GM23338 (cell line): ENCODE measurements at regions not wholly inside any gene's neighbourhood (a gene's known extent, or its start where the extent isn't known, plus 50 kb on each side); places are given as distances from the start of the nearest gene placed in this dataset.

Source experiments
- ATAC-seq: fragments of 200-7000 bp; cut with Tn5 transposase; 3 replicates; pipeline ENCODE4 v1.9.1; 2020
- DNase-seq: peaks from one replicate; pipeline ENCODE4 v3.0.0-alpha.2; 2015; ENCODE audit warnings: low spot score
- H2AFZ ChIP-seq: fragments of 200-600 bp; sonication (generic); 2 replicates; pipeline ENCODE4 v1.8.0; 2016; ENCODE audit warnings: antibody characterized with exemption, mild to moderate bottlenecking, moderate library complexity
- H3F3A ChIP-seq: fragments of 200-600 bp; sonication (generic); replicated peaks from 2 replicates; pipeline ENCODE4 v1.8.0; 2017; ENCODE audit warnings: antibody characterized with exemption, mixed run types, low read depth
- H3K27ac ChIP-seq: fragments of 200-600 bp; sonication (generic); 2 replicates; pipeline ENCODE4 v1.6.1; 2016; ENCODE audit warnings: low read depth
- H3K27me3 ChIP-seq: fragments of 200-600 bp; sonication (generic); 2 replicates; pipeline ENCODE4 v1.8.0; 2016; ENCODE audit warnings: mild to moderate bottlenecking, mixed run types, moderate library complexity; ENCODE audit not compliant: insufficient read depth
- H3K36me3 ChIP-seq: fragments of 200-600 bp; sonication (generic); 2 replicates; pipeline ENCODE4 v1.8.0; 2016; ENCODE audit warnings: mild to moderate bottlenecking; ENCODE audit not compliant: insufficient read depth
- H3K4me1 ChIP-seq: fragments of 200-600 bp; sonication (generic); 2 replicates; pipeline ENCODE4 v1.8.0; 2016; ENCODE audit warnings: mild to moderate bottlenecking, moderate library complexity; ENCODE audit not compliant: insufficient read depth
- H3K4me2 ChIP-seq: fragments of 200-600 bp; sonication (generic); 2 replicates; pipeline ENCODE4 v1.7.1; 2017; ENCODE audit warnings: mixed run types
- H3K4me3 ChIP-seq: fragments of 200-600 bp; sonication (generic); 2 replicates; pipeline ENCODE4 v1.6.1; 2016; ENCODE audit warnings: mixed run types
- H3K79me2 ChIP-seq: fragments of 200-600 bp; sonication (generic); replicated peaks from 2 replicates; pipeline ENCODE4 v1.8.0; 2017; ENCODE audit warnings: mild to moderate bottlenecking; ENCODE audit not compliant: insufficient read depth
- H3K9me2 ChIP-seq: fragments of 200-600 bp; sonication (generic); 2 replicates; pipeline ENCODE4 v1.8.0; 2017; ENCODE audit not compliant: insufficient read depth
- H4K20me1 ChIP-seq: fragments of 200-600 bp; sonication (generic); replicated peaks from 2 replicates; pipeline ENCODE4 v1.8.0; 2017; ENCODE audit warnings: mild to moderate bottlenecking; ENCODE audit not compliant: insufficient read depth
- H3K27ac Mint-ChIP-seq: 2 replicates; pipeline ENCODE4 v1.8.0; 2020; ENCODE audit warnings: inconsistent platforms, mild to moderate bottlenecking, moderate library complexity, mixed read lengths
- H3K27me3 Mint-ChIP-seq: 3 replicates; pipeline ENCODE4 v1.8.0; 2022; ENCODE audit warnings: low read depth, mild to moderate bottlenecking, moderate library complexity, mixed read lengths, inconsistent platforms; ENCODE audit not compliant: insufficient read depth, poor library complexity
- H3K36me3 Mint-ChIP-seq: 3 replicates; pipeline ENCODE4 v1.8.0; 2021; ENCODE audit warnings: low read depth, mild to moderate bottlenecking, inconsistent platforms, moderate library complexity, mixed read lengths
- H3K4me1 Mint-ChIP-seq: 3 replicates; pipeline ENCODE4 v1.8.0; 2020; ENCODE audit warnings: mild to moderate bottlenecking, inconsistent platforms, mixed read lengths
- H3K4me3 Mint-ChIP-seq: 3 replicates; pipeline ENCODE4 v1.8.0; 2021; ENCODE audit warnings: moderate library complexity, mild to moderate bottlenecking, inconsistent platforms, mixed read lengths
- H3K9me3 Mint-ChIP-seq: 3 replicates; pipeline ENCODE4 v1.8.0; 2020; ENCODE audit warnings: moderate library complexity, mild to moderate bottlenecking, inconsistent platforms, mixed read lengths
- CREB1 ChIP-seq: fragments of 250-450 bp; sonication (Bioruptor Pico); IDR thresholded peaks from 2 replicates; pipeline ENCODE4 v1.5.0; 2020; ENCODE audit warnings: low read depth, mild to moderate bottlenecking, moderate library complexity
- EZH2 ChIP-seq: fragments of 200-600 bp; sonication (generic); IDR thresholded peaks from one replicate; pipeline ENCODE4 v1.8.0; 2017; ENCODE audit warnings: antibody characterized with exemption, mild to moderate bottlenecking, low read depth; ENCODE audit not compliant: unreplicated experiment
- EZH2phosphoT487 ChIP-seq: fragments of 200-600 bp; sonication (generic); IDR thresholded peaks from one replicate; pipeline ENCODE4 v1.8.1; 2018; ENCODE audit warnings: antibody characterized with exemption; ENCODE audit not compliant: unreplicated experiment
- JUNB ChIP-seq: IDR thresholded peaks from one replicate; pipeline ENCODE4 v1.6.1; 2016; ENCODE audit warnings: antibody characterized with exemption; ENCODE audit not compliant: unreplicated experiment
- NANOG ChIP-seq: IDR thresholded peaks from 2 replicates; pipeline ENCODE4 v1.6.1; 2016; ENCODE audit warnings: antibody characterized with exemption, borderline replicate concordance
- STAT1 ChIP-seq: IDR thresholded peaks from one replicate; pipeline ENCODE4 v1.6.1; 2016; ENCODE audit warnings: antibody characterized with exemption; ENCODE audit not compliant: unreplicated experiment
- ZNF114 ChIP-seq: fragments of 250-450 bp; sonication (Bioruptor Pico); IDR thresholded peaks from 2 replicates; pipeline ENCODE4 v1.5.0; 2020; ENCODE audit warnings: mild to moderate bottlenecking, moderate library complexity
- TF ChIP-seq, protein P1 (sequence below): fragments of 250-450 bp; sonication (Bioruptor Pico); IDR thresholded peaks from 2 replicates; pipeline ENCODE4 v1.5.0; 2020; ENCODE audit warnings: mild to moderate bottlenecking, moderate library complexity
- TF ChIP-seq, protein P2 (sequence below), 2 experiments: fragments of 200-600 bp in 1 of 2; sonication (generic) in 1 of 2; conservative IDR thresholded peaks; 2 replicates each; pipeline versions ENCODE4 v1.5.1 to v1.6.1; 2016 to 2017; ENCODE audit warnings: antibody characterized with exemption in 2 of 2, low read depth in 2 of 2, mild to moderate bottlenecking in 2 of 2, moderate library complexity in 1 of 2
- TF ChIP-seq, protein P3 (sequence below): IDR thresholded peaks from one replicate; pipeline ENCODE4 v1.6.1; 2018; ENCODE audit warnings: antibody characterized with exemption; ENCODE audit not compliant: unreplicated experiment
- TF ChIP-seq, protein P4 (sequence below): IDR thresholded peaks from 2 replicates; pipeline ENCODE4 v1.6.1; 2016; ENCODE audit warnings: antibody characterized with exemption

GRCh38 chr13:73657821-73658540, 476.2 kb downstream of the KLF12 start:
- Histone ChIP-seq H3K4me1 (no peaks in the 10 kb centered on the region), H3K4me3 (no peak overlapping the region), H4K20me1 (no peaks in the 10 kb centered on the region), H3K36me3 (no peaks in the 10 kb centered on the region), H3K27me3 (no peaks in the 10 kb centered on the region), H3K79me2 (no peaks in the 10 kb centered on the region), H2AFZ (no peak overlapping the region; the same call in 1 of the 2 replicates), H3K4me2 (no peak overlapping the region), H3F3A (no peaks in the 10 kb centered on the region), H3K27ac (no peak overlapping the region), H3K9me2 (peaks cover 6% of the 10 kb centered on the region; the same call in 1 of the 2 replicates)
- Mint-ChIP-seq H3K4me3 (no peak overlapping the region), H3K9me3 (no peaks in the 10 kb centered on the region; the same call in 1 of the 3 replicates), H3K4me1 (no peaks in the 10 kb centered on the region; the same call in 2 of the 3 replicates), H3K27ac (no peak overlapping the region), H3K27me3 (peaks cover 5% of the 10 kb centered on the region), H3K36me3 (no peaks in the 10 kb centered on the region)
- DNase-seq (no peak), ATAC-seq (no peak)
- TF ChIP-seq, protein P1, sequence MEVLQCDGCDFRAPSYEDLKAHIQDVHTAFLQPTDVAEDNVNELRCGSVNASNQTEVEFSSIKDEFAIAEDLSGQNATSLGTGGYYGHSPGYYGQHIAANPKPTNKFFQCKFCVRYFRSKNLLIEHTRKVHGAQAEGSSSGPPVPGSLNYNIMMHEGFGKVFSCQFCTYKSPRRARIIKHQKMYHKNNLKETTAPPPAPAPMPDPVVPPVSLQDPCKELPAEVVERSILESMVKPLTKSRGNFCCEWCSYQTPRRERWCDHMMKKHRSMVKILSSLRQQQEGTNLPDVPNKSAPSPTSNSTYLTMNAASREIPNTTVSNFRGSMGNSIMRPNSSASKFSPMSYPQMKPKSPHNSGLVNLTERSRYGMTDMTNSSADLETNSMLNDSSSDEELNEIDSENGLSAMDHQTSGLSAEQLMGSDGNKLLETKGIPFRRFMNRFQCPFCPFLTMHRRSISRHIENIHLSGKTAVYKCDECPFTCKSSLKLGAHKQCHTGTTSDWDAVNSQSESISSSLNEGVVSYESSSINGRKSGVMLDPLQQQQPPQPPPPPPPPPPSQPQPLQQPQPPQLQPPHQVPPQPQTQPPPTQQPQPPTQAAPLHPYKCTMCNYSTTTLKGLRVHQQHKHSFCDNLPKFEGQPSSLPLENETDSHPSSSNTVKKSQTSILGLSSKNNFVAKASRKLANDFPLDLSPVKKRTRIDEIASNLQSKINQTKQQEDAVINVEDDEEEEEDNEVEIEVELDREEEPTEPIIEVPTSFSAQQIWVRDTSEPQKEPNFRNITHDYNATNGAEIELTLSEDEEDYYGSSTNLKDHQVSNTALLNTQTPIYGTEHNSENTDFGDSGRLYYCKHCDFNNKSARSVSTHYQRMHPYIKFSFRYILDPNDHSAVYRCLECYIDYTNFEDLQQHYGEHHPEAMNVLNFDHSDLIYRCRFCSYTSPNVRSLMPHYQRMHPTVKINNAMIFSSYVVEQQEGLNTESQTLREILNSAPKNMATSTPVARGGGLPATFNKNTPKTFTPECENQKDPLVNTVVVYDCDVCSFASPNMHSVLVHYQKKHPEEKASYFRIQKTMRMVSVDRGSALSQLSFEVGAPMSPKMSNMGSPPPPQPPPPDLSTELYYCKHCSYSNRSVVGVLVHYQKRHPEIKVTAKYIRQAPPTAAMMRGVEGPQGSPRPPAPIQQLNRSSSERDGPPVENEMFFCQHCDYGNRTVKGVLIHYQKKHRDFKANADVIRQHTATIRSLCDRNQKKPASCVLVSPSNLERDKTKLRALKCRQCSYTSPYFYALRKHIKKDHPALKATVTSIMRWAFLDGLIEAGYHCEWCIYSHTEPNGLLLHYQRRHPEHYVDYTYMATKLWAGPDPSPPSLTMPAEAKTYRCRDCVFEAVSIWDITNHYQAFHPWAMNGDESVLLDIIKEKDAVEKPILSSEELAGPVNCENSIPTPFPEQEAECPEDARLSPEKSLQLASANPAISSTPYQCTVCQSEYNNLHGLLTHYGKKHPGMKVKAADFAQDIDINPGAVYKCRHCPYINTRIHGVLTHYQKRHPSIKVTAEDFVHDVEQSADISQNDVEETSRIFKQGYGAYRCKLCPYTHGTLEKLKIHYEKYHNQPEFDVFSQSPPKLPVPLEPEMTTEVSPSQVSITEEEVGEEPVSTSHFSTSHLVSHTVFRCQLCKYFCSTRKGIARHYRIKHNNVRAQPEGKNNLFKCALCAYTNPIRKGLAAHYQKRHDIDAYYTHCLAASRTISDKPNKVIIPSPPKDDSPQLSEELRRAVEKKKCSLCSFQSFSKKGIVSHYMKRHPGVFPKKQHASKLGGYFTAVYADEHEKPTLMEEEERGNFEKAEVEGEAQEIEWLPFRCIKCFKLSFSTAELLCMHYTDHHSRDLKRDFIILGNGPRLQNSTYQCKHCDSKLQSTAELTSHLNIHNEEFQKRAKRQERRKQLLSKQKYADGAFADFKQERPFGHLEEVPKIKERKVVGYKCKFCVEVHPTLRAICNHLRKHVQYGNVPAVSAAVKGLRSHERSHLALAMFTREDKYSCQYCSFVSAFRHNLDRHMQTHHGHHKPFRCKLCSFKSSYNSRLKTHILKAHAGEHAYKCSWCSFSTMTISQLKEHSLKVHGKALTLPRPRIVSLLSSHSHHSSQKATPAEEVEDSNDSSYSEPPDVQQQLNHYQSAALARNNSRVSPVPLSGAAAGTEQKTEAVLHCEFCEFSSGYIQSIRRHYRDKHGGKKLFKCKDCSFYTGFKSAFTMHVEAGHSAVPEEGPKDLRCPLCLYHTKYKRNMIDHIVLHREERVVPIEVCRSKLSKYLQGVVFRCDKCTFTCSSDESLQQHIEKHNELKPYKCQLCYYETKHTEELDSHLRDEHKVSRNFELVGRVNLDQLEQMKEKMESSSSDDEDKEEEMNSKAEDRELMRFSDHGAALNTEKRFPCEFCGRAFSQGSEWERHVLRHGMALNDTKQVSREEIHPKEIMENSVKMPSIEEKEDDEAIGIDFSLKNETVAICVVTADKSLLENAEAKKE (CRISPR knock-in tag) = no peak
- TF ChIP-seq, protein P2, sequence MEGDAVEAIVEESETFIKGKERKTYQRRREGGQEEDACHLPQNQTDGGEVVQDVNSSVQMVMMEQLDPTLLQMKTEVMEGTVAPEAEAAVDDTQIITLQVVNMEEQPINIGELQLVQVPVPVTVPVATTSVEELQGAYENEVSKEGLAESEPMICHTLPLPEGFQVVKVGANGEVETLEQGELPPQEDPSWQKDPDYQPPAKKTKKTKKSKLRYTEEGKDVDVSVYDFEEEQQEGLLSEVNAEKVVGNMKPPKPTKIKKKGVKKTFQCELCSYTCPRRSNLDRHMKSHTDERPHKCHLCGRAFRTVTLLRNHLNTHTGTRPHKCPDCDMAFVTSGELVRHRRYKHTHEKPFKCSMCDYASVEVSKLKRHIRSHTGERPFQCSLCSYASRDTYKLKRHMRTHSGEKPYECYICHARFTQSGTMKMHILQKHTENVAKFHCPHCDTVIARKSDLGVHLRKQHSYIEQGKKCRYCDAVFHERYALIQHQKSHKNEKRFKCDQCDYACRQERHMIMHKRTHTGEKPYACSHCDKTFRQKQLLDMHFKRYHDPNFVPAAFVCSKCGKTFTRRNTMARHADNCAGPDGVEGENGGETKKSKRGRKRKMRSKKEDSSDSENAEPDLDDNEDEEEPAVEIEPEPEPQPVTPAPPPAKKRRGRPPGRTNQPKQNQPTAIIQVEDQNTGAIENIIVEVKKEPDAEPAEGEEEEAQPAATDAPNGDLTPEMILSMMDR (conservative IDR thresholded peaks at IDR 0.05; ENCODE audit: low read depth in 2 of 2) = no peak
- TF ChIP-seq NANOG = no peak
- TF ChIP-seq, protein P3, sequence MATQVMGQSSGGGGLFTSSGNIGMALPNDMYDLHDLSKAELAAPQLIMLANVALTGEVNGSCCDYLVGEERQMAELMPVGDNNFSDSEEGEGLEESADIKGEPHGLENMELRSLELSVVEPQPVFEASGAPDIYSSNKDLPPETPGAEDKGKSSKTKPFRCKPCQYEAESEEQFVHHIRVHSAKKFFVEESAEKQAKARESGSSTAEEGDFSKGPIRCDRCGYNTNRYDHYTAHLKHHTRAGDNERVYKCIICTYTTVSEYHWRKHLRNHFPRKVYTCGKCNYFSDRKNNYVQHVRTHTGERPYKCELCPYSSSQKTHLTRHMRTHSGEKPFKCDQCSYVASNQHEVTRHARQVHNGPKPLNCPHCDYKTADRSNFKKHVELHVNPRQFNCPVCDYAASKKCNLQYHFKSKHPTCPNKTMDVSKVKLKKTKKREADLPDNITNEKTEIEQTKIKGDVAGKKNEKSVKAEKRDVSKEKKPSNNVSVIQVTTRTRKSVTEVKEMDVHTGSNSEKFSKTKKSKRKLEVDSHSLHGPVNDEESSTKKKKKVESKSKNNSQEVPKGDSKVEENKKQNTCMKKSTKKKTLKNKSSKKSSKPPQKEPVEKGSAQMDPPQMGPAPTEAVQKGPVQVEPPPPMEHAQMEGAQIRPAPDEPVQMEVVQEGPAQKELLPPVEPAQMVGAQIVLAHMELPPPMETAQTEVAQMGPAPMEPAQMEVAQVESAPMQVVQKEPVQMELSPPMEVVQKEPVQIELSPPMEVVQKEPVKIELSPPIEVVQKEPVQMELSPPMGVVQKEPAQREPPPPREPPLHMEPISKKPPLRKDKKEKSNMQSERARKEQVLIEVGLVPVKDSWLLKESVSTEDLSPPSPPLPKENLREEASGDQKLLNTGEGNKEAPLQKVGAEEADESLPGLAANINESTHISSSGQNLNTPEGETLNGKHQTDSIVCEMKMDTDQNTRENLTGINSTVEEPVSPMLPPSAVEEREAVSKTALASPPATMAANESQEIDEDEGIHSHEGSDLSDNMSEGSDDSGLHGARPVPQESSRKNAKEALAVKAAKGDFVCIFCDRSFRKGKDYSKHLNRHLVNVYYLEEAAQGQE = no peak
- no peak for TF ChIP-seq EZH2
- TF ChIP-seq STAT1 = no peak
- no peak for TF ChIP-seq JUNB
- no peak for TF ChIP-seq ZNF114
- TF ChIP-seq EZH2phosphoT487 = no peak
- no peak for TF ChIP-seq CREB1 (CRISPR knock-in tag)
- TF ChIP-seq, protein P4, sequence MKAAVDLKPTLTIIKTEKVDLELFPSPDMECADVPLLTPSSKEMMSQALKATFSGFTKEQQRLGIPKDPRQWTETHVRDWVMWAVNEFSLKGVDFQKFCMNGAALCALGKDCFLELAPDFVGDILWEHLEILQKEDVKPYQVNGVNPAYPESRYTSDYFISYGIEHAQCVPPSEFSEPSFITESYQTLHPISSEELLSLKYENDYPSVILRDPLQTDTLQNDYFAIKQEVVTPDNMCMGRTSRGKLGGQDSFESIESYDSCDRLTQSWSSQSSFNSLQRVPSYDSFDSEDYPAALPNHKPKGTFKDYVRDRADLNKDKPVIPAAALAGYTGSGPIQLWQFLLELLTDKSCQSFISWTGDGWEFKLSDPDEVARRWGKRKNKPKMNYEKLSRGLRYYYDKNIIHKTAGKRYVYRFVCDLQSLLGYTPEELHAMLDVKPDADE = no peak
